ENCODE measurements at regions not wholly inside any gene's neighbourhood (a gene's known extent, or its start where the extent isn't known, plus 50 kb on each side); places are given as distances from the start of the nearest gene placed in this dataset.

- H3K27ac Mint-ChIP-seq (ENCODE audit: unreplicated experiment), result peak overlapping the region; percentile 81
- H3K27me3 Mint-ChIP-seq (ENCODE audit: unreplicated experiment), result peaks cover 12% of the 10 kb centered on the region
- H3K9me3 Mint-ChIP-seq (ENCODE audit: unreplicated experiment), result no peaks in the 10 kb centered on the region
- no peak for DNase-seq (ENCODE audit: extremely low spot score, unreplicated experiment)
- no peaks in the 10 kb centered on the region for H3K36me3 Mint-ChIP-seq (ENCODE audit: unreplicated experiment)
- peaks cover 23% of the 10 kb centered on the region for H3K4me1 Mint-ChIP-seq (ENCODE audit: unreplicated experiment)
- no peak for TF ChIP-seq CTCF (IDR thresholded peaks at IDR 0.05)
- H3K4me3 Mint-ChIP-seq (ENCODE audit: unreplicated experiment), result no peak overlapping the region
These were observed 84.4 kb upstream of the PGBD5 start for GRCh38 chr1:230510496-230510895.

GRCh38 chr1:230509281-230509977 lies 83.3 kb upstream of the PGBD5 start:
- peak overlapping the region; percentile 81 for H3K27ac Mint-ChIP-seq (ENCODE audit: unreplicated experiment)

GRCh38 chr1:230507666-230508402 lies 81.7 kb upstream of the PGBD5 start:
- DNase-seq (ENCODE audit: extremely low spot score, unreplicated experiment), result no peak
- no peak overlapping the region for H3K4me3 Mint-ChIP-seq (ENCODE audit: unreplicated experiment)
- H3K9me3 Mint-ChIP-seq (ENCODE audit: unreplicated experiment), result no peaks in the 10 kb centered on the region
- TF ChIP-seq CTCF (IDR thresholded peaks at IDR 0.05), result no peak
- H3K27ac Mint-ChIP-seq (ENCODE audit: unreplicated experiment), result no peak overlapping the region
- H3K4me1 Mint-ChIP-seq (ENCODE audit: unreplicated experiment), result peaks cover 40% of the 10 kb centered on the region
- H3K27me3 Mint-ChIP-seq (ENCODE audit: unreplicated experiment), result no peaks in the 10 kb centered on the region
- no peaks in the 10 kb centered on the region for H3K36me3 Mint-ChIP-seq (ENCODE audit: unreplicated experiment)

More at GRCh38 chr1:230509281-230509977, 83.3 kb upstream of the PGBD5 start:
- H3K27me3 Mint-ChIP-seq (ENCODE audit: unreplicated experiment), result peaks cover 4% of the 10 kb centered on the region
- no peak for DNase-seq (ENCODE audit: extremely low spot score, unreplicated experiment)
- no peak overlapping the region for H3K4me3 Mint-ChIP-seq (ENCODE audit: unreplicated experiment)
- H3K4me1 Mint-ChIP-seq (ENCODE audit: unreplicated experiment), result peaks cover 33% of the 10 kb centered on the region
- H3K9me3 Mint-ChIP-seq (ENCODE audit: unreplicated experiment), result no peaks in the 10 kb centered on the region
- TF ChIP-seq CTCF (IDR thresholded peaks at IDR 0.05), result no peak
- H3K36me3 Mint-ChIP-seq (ENCODE audit: unreplicated experiment), result no peaks in the 10 kb centered on the region

- no peak overlapping the region for H3K27ac Mint-ChIP-seq (ENCODE audit: unreplicated experiment)
- H3K36me3 Mint-ChIP-seq (ENCODE audit: unreplicated experiment), result no peaks in the 10 kb centered on the region
- H3K27me3 Mint-ChIP-seq (ENCODE audit: unreplicated experiment), result no peaks in the 10 kb centered on the region
- H3K9me3 Mint-ChIP-seq (ENCODE audit: unreplicated experiment), result no peaks in the 10 kb centered on the region
- no peak overlapping the region for H3K4me3 Mint-ChIP-seq (ENCODE audit: unreplicated experiment)
- H3K4me1 Mint-ChIP-seq (ENCODE audit: unreplicated experiment), result peaks cover 40% of the 10 kb centered on the region
- no peak for TF ChIP-seq CTCF (IDR thresholded peaks at IDR 0.05)
- DNase-seq (ENCODE audit: extremely low spot score, unreplicated experiment), result no peak
These were observed 81.1 kb upstream of the PGBD5 start for GRCh38 chr1:230507236-230507635.

- H3K9me3 Mint-ChIP-seq (ENCODE audit: unreplicated experiment), result no peaks in the 10 kb centered on the region
- no peaks in the 10 kb centered on the region for H3K36me3 Mint-ChIP-seq (ENCODE audit: unreplicated experiment)
- H3K27ac Mint-ChIP-seq (ENCODE audit: unreplicated experiment), result no peak overlapping the region
- H3K27me3 Mint-ChIP-seq (ENCODE audit: unreplicated experiment), result no peaks in the 10 kb centered on the region
- no peak overlapping the region for H3K4me3 Mint-ChIP-seq (ENCODE audit: unreplicated experiment)
- peaks cover 40% of the 10 kb centered on the region for H3K4me1 Mint-ChIP-seq (ENCODE audit: unreplicated experiment)
- no peak for TF ChIP-seq CTCF (IDR thresholded peaks at IDR 0.05)
- DNase-seq (ENCODE audit: extremely low spot score, unreplicated experiment), result no peak
These were observed 80.3 kb upstream of the PGBD5 start for GRCh38 chr1:230506451-230506850.

All from osteocyte (in vitro differentiated cells).